ENCODE measurements at regions not wholly inside any gene's neighbourhood (a gene's known extent, or its start where the extent isn't known, plus 50 kb on each side); places are given as distances from the start of the nearest gene placed in this dataset.

DNA sequence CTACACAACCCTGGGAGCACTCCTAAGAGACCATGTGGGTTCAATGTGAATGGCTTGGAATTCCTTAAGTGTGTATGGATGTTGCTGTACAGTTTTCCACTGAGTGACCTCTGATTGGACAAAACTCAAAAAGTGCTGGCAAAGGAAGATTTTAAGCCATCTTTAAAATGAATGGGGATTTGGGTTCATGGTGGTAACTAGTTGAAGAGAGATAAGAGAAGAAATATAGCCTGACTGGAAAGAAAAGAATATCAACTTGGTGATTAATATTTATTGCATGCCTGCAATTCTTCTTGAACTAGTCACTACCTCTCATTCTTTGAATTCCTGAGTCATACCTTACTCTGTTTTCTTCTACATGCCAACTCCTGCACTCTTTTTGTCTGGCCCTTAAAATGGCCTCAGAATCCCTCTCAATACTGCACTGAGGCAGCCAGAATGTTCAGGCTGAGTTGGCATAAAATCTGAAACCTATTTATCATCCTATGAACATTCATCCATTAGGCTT is 124.7 kb downstream of the RPL22L1 start:
- dilution Hi-C loops (cut with MboI; ENCODE audit: extremely low pct_ligation_motif_present, low sequenced_read_pairs), result no loop called here
- ChIA-PET CTCF (interaction anchor here (3.1 kb wide), 1 partner anchor 66 kb away, joined by 8 read pairs; no protein-coding TSS in a partner anchor), POLR2A (no interaction called here)
- Histone ChIP-seq H3K9me1 (replicated peaks; ENCODE audit: control insufficient read depth, extremely low read depth, insufficient read depth, low read length) (no peaks in the 10 kb centered on the region), H4K20me1 (replicated peaks; ENCODE audit: control insufficient read depth, extremely low read depth, insufficient read depth, low read length) (no peaks in the 10 kb centered on the region), H3K4me3 (replicated peaks in 1 of 3; ENCODE audit: insufficient read depth in 1 of 3, low read depth in 1 of 3, low read length in 3 of 3) (no peak overlapping the region), H3K4me1 (ENCODE audit: control insufficient read depth, extremely low read depth, insufficient read depth, low read length) (peaks cover 64% of the 10 kb centered on the region), H3K9me3 (replicated peaks; ENCODE audit: control insufficient read depth, insufficient read depth, low read length) (no peaks in the 10 kb centered on the region), H3K9ac (replicated peaks; ENCODE audit: extremely low read depth, insufficient read depth, low read length) (peak overlapping the region; percentile 67), H3K79me2 (ENCODE audit: control insufficient read depth, insufficient read depth, low read length) (no peaks in the 10 kb centered on the region), H2AFZ (ENCODE audit: low read depth, low read length) (no peak overlapping the region), H3K27me3 (ENCODE audit: control insufficient read depth in 2 of 2, insufficient read depth in 2 of 2, low read length in 2 of 2) (no peaks in the 10 kb centered on the region), H3K36me3 (ENCODE audit: control insufficient read depth in 2 of 2, extremely low read depth in 1 of 2, insufficient read depth in 2 of 2, low read length in 2 of 2) (no peaks in the 10 kb centered on the region), H3K27ac (ENCODE audit: insufficient read depth, low read depth, low read length) (peak overlapping the region; percentile 90), H3K4me2 (ENCODE audit: insufficient read depth, low read length) (peak overlapping the region; percentile 23)
- DNase-seq (ENCODE audit: low read depth, low spot score) (peak; percentile 89), FAIRE-seq (peak; percentile 81)
- intact Hi-C loops (cut with micrococcal nuclease), result loop anchor here (1.0 to 5.0 kb wide), 7 partner anchors 8 to 389 kb away; no protein-coding TSS in a partner anchor
- TF ChIP-seq, protein P1, sequence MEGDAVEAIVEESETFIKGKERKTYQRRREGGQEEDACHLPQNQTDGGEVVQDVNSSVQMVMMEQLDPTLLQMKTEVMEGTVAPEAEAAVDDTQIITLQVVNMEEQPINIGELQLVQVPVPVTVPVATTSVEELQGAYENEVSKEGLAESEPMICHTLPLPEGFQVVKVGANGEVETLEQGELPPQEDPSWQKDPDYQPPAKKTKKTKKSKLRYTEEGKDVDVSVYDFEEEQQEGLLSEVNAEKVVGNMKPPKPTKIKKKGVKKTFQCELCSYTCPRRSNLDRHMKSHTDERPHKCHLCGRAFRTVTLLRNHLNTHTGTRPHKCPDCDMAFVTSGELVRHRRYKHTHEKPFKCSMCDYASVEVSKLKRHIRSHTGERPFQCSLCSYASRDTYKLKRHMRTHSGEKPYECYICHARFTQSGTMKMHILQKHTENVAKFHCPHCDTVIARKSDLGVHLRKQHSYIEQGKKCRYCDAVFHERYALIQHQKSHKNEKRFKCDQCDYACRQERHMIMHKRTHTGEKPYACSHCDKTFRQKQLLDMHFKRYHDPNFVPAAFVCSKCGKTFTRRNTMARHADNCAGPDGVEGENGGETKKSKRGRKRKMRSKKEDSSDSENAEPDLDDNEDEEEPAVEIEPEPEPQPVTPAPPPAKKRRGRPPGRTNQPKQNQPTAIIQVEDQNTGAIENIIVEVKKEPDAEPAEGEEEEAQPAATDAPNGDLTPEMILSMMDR (IDR thresholded peaks at IDR 0.05; ENCODE audit: extremely low read depth in 1 of 2, insufficient read depth in 1 of 2, low read depth in 1 of 2, low read length in 2 of 2), result no peak
- TF ChIP-seq POLR2AphosphoS5 (IDR thresholded peaks at IDR 0.05; ENCODE audit: insufficient read depth, low read depth, low read length) (peak; percentile 88), JUN (IDR thresholded peaks at IDR 0.05; ENCODE audit: borderline replicate concordance, insufficient read depth, insufficient read length, low read depth) (peak; percentile 99), MYC (IDR thresholded peaks at IDR 0.05; ENCODE audit: low read depth, low read length) (no peak), GATA2 (IDR thresholded peaks at IDR 0.05; ENCODE audit: insufficient read depth, insufficient read length, low read depth, low read length) (peak; percentile 90), EZH2 (IDR thresholded peaks at IDR 0.05; ENCODE audit: borderline replicate concordance, low read depth, low read length, severe bottlenecking) (no peak), POLR2A (IDR thresholded peaks at IDR 0.05; ENCODE audit: low read depth, low read length) (peak; percentile 56), FOS (IDR thresholded peaks at IDR 0.05; ENCODE audit: borderline replicate concordance, insufficient read depth, low read length) (peak; percentile 98)
- TF ChIP-seq, protein P2, sequence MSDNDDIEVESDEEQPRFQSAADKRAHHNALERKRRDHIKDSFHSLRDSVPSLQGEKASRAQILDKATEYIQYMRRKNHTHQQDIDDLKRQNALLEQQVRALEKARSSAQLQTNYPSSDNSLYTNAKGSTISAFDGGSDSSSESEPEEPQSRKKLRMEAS (IDR thresholded peaks at IDR 0.05; ENCODE audit: insufficient read depth, insufficient read length), result no peak
- BruUV-seq (replicated peaks), result no TSS peak
